ENCODE measurements at regions not wholly inside any gene's neighbourhood (a gene's known extent, or its start where the extent isn't known, plus 50 kb on each side); places are given as distances from the start of the nearest gene placed in this dataset.

- ATAC-seq, result no peak
- no peak for TF ChIP-seq SNAI2 (CRISPR knock-in tag; IDR thresholded peaks at IDR 0.05)
- TF ChIP-seq ZNF565 (CRISPR knock-in tag; conservative IDR thresholded peaks at IDR 0.05; ENCODE audit: low read depth), result no peak
- no peak for TF ChIP-seq PPARA (CRISPR knock-in tag; IDR thresholded peaks at IDR 0.05; ENCODE audit: borderline replicate concordance)
- no peak for TF ChIP-seq BACH2 (CRISPR knock-in tag; IDR thresholded peaks at IDR 0.05; ENCODE audit: borderline replicate concordance)
- TF ChIP-seq POU6F1 (CRISPR knock-in tag; IDR thresholded peaks at IDR 0.05; ENCODE audit: borderline replicate concordance, low read depth), result no peak
- no peak for TF ChIP-seq RARB (CRISPR knock-in tag; IDR thresholded peaks at IDR 0.05)
- TF ChIP-seq ESRRG (CRISPR knock-in tag; IDR thresholded peaks at IDR 0.05), result no peak
- no peak for TF ChIP-seq OSR1 (CRISPR knock-in tag; IDR thresholded peaks at IDR 0.05)
- TF ChIP-seq ISL1 (CRISPR knock-in tag; IDR thresholded peaks at IDR 0.05), result no peak
- TF ChIP-seq ZNF8 (CRISPR knock-in tag; IDR thresholded peaks at IDR 0.05), result no peak
- TF ChIP-seq ZNF70 (CRISPR knock-in tag; IDR thresholded peaks at IDR 0.05), result no peak
- TF ChIP-seq TSHZ2 (CRISPR knock-in tag; IDR thresholded peaks at IDR 0.05), result no peak
- TF ChIP-seq ZFP3 (CRISPR knock-in tag; IDR thresholded peaks at IDR 0.05), result no peak
- TF ChIP-seq TOX (CRISPR knock-in tag; IDR thresholded peaks at IDR 0.05; ENCODE audit: borderline replicate concordance), result no peak
- no peak for TF ChIP-seq CREB5 (CRISPR knock-in tag; IDR thresholded peaks at IDR 0.05; ENCODE audit: low read depth)
These were observed 142.8 kb upstream of the PSMD7 start for GRCh38 chr16:74153773-74154172.

GRCh38 chr16:74146643-74147042 is 150.0 kb upstream of the PSMD7 start:
- TF ChIP-seq ZNF70 (CRISPR knock-in tag; IDR thresholded peaks at IDR 0.05) (no peak), ZNF8 (CRISPR knock-in tag; IDR thresholded peaks at IDR 0.05) (no peak), BACH2 (CRISPR knock-in tag; IDR thresholded peaks at IDR 0.05; ENCODE audit: borderline replicate concordance) (no peak), POU6F1 (CRISPR knock-in tag; IDR thresholded peaks at IDR 0.05; ENCODE audit: borderline replicate concordance, low read depth) (no peak), ZFP3 (CRISPR knock-in tag; IDR thresholded peaks at IDR 0.05) (no peak), TOX (CRISPR knock-in tag; IDR thresholded peaks at IDR 0.05; ENCODE audit: borderline replicate concordance) (no peak), PPARA (CRISPR knock-in tag; IDR thresholded peaks at IDR 0.05; ENCODE audit: borderline replicate concordance) (no peak), CSDC2 (CRISPR knock-in tag; IDR thresholded peaks at IDR 0.05) (no peak), CREB5 (CRISPR knock-in tag; IDR thresholded peaks at IDR 0.05; ENCODE audit: low read depth) (no peak), ARNTL (CRISPR knock-in tag; IDR thresholded peaks at IDR 0.05; ENCODE audit: borderline replicate concordance, low read depth) (no peak), PATZ1 (CRISPR knock-in tag; IDR thresholded peaks at IDR 0.05; ENCODE audit: borderline replicate concordance) (no peak), ESRRG (CRISPR knock-in tag; IDR thresholded peaks at IDR 0.05) (no peak), ZFP30 (CRISPR knock-in tag; IDR thresholded peaks at IDR 0.05) (no peak)
- no peak for ATAC-seq

Measured in SK-N-SH treated with all-trans-retinoic acid at 6 μM for 48 hours (cell line).